ENCODE measurements at regions not wholly inside any gene's neighbourhood (a gene's known extent, or its start where the extent isn't known, plus 50 kb on each side); places are given as distances from the start of the nearest gene placed in this dataset.
A peak's percentile ranks its signal among the peaks of the same experiment; 100 is the strongest.

GRCh38 chr22:22977479-22978200 lies 90.0 kb downstream of the IGLL5 start:
- no peak for DNase-seq (ENCODE audit: low read depth)

GRCh38 chr22:22978637-22979036 lies 91.0 kb downstream of the IGLL5 start:
- no peak for DNase-seq (ENCODE audit: low read depth)

DNA sequence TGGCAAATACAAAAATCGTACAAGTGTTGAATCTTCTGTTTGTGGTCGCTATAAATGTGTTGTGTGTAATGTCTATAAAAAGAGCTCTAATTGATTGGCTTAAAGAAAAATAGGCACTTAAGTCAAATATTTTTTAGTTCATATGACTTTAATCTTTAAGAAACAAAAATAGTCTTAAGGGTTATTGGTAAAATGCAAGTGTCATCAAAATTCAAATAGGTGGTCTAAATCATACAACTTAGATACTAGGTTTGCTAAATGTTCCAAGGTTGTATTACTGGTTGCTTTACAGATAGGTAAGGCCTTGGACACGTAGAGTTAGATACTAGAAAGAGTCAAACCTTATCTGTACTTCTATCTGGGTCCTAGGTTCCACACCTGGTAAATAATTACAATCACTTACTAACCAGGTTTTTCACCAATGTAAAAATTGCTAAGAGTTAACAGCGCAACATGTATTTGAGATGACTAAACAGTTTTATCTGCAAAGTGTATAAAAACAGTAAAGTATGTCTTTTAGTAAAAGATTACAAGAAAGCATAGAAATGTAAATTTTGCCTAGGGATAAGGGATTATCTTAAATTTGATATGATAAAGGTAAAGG lies 91.1 kb upstream of the GNAZ start:
- DNase-seq (ENCODE audit: low read depth) = no peak

GRCh38 chr22:22979954-22980353 lies 90.4 kb upstream of the GNAZ start:
- DNase-seq (ENCODE audit: low read depth) = no peak

DNA sequence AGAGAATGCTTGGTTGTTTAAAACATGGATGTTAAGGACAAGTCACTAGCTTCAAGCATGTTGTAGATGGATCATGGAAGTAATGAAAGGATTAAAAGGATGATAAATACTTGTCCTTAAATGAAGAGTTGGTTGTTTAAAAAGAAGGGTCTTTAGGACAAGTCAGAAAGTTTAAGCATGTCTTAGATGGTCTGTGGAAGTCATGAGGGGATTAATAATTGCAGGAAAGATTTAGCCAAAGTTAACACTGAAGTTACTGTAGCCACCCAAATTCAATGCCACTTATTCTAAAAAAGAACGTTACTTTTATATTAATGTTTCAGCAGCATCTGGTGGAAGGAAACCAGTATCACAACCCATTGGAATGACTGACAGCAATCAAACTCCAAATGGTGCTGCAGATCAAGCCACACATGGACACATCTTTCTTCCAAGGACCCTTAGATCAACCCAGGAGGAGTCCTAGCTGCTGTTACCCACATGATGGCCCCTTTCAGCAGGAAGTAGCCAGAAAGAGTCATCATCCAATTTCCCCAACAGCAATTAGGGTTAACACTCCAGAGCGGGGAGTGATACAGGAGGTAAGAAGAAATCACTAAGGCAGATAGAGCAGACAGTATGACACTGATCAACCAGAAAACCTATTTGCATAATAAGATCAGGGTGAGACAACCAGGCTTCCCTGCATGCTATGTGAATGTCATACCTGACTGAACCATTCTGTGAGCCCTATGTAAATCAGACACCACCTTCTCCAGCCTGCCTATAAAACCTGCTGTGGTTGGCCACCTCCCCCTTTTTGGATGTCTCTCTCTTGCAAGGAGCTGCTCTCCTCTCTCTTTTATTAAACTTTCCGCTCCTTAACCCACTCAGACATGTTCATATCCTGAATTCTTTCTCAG lies 88.4 kb upstream of the GNAZ start:
- DNase-seq (ENCODE audit: low read depth) = no peak

GRCh38 chr22:22982616-22983015 lies 87.7 kb upstream of the GNAZ start:
- DNase-seq (ENCODE audit: low read depth) = no peak

DNA sequence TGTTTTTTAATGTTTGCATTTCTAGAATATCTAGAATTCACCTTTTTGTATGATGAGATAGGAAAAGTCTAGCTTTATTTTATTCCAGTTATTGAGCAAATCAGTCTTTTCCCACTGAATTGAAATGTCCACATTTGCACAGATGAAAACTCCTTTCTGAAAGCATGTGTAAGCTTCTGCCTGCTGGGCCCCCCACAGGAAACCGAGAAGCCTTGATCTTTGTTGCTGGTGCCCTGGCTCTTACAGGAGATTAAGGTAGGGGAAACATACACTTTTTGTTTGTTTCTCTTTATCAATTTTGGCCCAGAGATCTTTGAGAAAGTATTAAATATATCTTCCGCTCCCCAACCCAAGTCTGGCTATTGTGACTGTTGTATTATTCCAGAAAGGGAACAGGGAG lies 87.2 kb upstream of the GNAZ start:
- no peak for DNase-seq (ENCODE audit: low read depth)

DNA sequence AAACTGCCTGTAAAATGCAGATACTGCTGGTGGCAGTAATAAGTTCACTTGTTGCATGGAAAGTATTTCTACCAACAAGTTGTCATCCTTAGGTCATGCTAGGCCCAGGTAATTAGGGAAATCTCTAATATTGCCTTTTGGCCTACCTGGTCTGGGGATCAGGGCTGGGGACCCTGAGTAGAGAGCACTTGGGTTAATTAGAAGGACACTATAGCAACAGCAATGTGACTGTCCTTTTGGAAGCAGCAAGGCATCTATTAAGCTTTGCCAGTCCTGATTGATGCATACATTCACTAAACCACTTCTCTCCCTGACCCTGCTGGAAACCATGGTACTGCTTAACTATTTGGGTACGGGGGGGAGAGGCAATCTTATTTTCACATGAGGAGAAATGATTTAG lies 86.5 kb upstream of the GNAZ start:
- no peak for DNase-seq (ENCODE audit: low read depth)

DNA sequence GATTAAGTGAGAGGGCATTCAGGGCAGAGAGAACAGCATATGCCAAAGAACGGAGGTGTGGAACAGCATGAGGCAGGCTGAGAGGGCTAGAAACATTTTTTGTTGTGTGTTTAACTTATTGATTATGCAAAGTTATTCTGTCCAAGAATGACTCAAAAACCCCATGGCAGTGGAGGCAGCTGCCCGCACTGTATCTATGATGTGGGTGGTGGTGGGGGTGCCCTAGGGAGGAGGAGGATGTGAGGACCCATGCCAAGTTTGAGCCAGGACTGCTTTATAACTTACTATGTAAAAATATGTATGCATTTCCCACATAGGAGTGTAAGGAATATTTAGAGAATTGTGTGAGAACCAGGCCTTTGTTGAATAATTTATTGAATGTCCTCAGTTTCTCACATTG lies 85.4 kb upstream of the GNAZ start:
- no peak for DNase-seq (ENCODE audit: low read depth)

GRCh38 chr22:22986008-22986407 lies 84.3 kb upstream of the GNAZ start:
- DNase-seq (ENCODE audit: low read depth) = no peak

- DNase-seq (ENCODE audit: low read depth) = no peak
These were observed 83.7 kb upstream of the GNAZ start for GRCh38 chr22:22986640-22987039.

GRCh38 chr22:22988150-22988549 lies 82.2 kb upstream of the GNAZ start:
- DNase-seq (ENCODE audit: low read depth) = no peak

- DNase-seq (ENCODE audit: low read depth) = no peak
These were observed 81.5 kb upstream of the GNAZ start for GRCh38 chr22:22988785-22989184.

DNA sequence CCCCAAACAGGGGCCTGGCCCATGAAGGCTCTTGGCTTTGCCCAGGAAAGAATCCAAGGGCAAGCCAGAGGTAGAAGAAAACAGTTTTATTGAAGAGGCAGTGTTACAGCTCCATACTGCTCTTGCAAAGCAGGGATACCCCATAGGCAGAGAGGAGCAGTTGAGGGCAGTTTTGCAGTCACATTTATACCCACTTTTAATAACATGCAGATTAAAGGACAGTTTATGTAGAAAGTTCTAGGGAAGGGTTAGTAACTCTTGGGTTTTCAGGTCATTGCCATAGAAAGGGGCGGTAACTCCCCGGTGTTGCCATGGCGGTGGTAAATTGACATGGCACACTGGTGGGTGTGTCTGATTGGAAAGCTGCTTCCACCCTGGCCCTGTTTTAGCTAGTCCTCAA lies 80.5 kb upstream of the GNAZ start:
- DNase-seq (ENCODE audit: low read depth) = no peak

DNA sequence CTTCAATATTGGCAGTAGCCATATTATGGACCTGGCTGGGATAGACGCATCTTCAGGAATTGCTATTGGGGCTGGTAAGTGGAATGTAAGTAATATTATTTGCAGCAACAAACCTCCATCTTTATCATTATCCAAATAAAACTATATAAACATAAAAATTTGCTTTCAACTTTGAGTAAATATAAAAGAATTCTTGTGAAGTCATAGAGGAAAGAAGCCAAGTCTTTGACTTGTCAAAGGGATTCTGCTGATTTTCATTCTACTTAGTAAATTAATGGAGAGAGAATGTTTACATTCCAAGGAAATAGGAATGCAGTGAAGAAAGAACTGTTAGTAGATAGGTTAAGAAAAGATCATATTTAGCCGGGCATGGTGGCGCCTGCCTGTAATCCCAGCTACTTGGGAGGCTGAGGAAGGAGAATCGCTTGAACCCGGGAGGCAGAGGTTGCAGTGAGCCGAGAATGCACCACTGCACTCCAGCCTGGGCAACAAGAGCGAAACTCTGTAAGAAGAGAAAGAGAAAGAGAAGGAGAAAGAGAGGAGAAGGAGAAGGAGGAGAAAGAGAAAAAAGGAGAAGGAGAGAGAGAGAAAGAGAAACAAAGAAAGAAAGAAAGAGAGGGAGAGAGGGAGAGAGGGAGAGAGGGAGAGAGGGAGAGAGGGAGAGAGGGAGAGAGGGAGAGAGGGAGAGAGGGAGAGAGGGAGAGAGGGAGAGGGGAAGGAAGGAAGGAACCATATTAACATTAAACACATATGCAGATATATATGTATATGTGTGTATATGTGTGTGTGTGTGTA lies 79.4 kb upstream of the GNAZ start:
- peak; percentile 24 for DNase-seq (ENCODE audit: low read depth)

GRCh38 chr22:22992474-22992873 lies 77.8 kb upstream of the GNAZ start:
- DNase-seq (ENCODE audit: low read depth) = no peak

- no peak for DNase-seq (ENCODE audit: low read depth)
These were observed 77.1 kb upstream of the GNAZ start for GRCh38 chr22:22993184-22993583.

DNA sequence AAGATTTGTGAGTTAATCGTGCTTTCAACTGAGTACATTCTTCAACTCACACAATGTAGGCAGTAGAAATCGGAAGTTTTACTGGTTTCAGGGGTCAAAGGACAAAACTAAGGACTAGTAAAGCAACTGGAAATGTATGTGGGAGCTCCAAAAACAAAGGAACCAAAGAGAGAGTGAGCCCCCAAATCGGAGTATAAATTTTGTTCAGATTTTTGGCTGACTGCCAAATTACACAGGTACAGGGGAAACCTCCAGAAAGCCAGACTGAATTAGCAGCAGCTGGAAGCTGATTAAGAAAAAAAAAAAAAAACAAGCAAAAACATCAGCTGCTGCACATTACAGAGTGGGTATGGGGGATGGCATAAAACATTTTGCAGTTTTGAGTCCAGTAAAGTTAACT lies 75.2 kb upstream of the GNAZ start:
- no peak for DNase-seq (ENCODE audit: low read depth)

GRCh38 chr22:22996511-22997261 lies 73.6 kb upstream of the GNAZ start:
- no peak for DNase-seq (ENCODE audit: low read depth)

- DNase-seq (ENCODE audit: low read depth) = no peak
These were observed 72.9 kb upstream of the GNAZ start for GRCh38 chr22:22997262-22997898.

DNA sequence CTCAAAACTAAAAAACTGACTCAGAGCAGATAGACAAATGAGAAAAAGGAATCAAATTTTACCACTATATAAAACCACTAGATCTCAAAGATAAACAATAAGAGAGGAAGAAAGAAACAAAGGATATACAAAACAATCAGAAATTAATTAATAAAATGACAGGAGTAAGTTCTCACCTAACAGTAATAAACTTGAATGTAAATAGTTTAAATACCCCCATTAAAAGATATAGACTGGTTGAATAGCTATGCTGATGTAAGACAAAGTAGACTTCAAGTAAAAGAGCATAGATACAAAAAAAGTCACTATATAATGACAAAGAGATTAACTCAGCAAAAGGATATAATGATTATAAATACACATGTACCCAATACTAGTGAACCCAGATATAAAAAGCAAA lies 72.3 kb upstream of the GNAZ start:
- no peak for DNase-seq (ENCODE audit: low read depth)

Data from EH (cell line).